GM23338 (cell line): ENCODE measurements at regions not wholly inside any gene's neighbourhood (a gene's known extent, or its start where the extent isn't known, plus 50 kb on each side); places are given as distances from the start of the nearest gene placed in this dataset.

Experiments
- ATAC-seq: fragments of 200-7000 bp; cut with Tn5 transposase; 3 replicates; pipeline ENCODE4 v1.9.1; 2020
- DNase-seq: peaks from one replicate; pipeline ENCODE4 v3.0.0-alpha.2; 2015; ENCODE audit warnings: low spot score
- H2AFZ ChIP-seq: fragments of 200-600 bp; sonication (generic); 2 replicates; pipeline ENCODE4 v1.8.0; 2016; ENCODE audit warnings: antibody characterized with exemption, mild to moderate bottlenecking, moderate library complexity
- H3F3A ChIP-seq: fragments of 200-600 bp; sonication (generic); replicated peaks from 2 replicates; pipeline ENCODE4 v1.8.0; 2017; ENCODE audit warnings: antibody characterized with exemption, mixed run types, low read depth
- H3K27ac ChIP-seq: fragments of 200-600 bp; sonication (generic); 2 replicates; pipeline ENCODE4 v1.6.1; 2016; ENCODE audit warnings: low read depth
- H3K27me3 ChIP-seq: fragments of 200-600 bp; sonication (generic); 2 replicates; pipeline ENCODE4 v1.8.0; 2016; ENCODE audit warnings: mild to moderate bottlenecking, mixed run types, moderate library complexity; ENCODE audit not compliant: insufficient read depth
- H3K36me3 ChIP-seq: fragments of 200-600 bp; sonication (generic); 2 replicates; pipeline ENCODE4 v1.8.0; 2016; ENCODE audit warnings: mild to moderate bottlenecking; ENCODE audit not compliant: insufficient read depth
- H3K4me1 ChIP-seq: fragments of 200-600 bp; sonication (generic); 2 replicates; pipeline ENCODE4 v1.8.0; 2016; ENCODE audit warnings: mild to moderate bottlenecking, moderate library complexity; ENCODE audit not compliant: insufficient read depth
- H3K4me2 ChIP-seq: fragments of 200-600 bp; sonication (generic); 2 replicates; pipeline ENCODE4 v1.7.1; 2017; ENCODE audit warnings: mixed run types
- H3K4me3 ChIP-seq: fragments of 200-600 bp; sonication (generic); 2 replicates; pipeline ENCODE4 v1.6.1; 2016; ENCODE audit warnings: mixed run types
- H3K79me2 ChIP-seq: fragments of 200-600 bp; sonication (generic); replicated peaks from 2 replicates; pipeline ENCODE4 v1.8.0; 2017; ENCODE audit warnings: mild to moderate bottlenecking; ENCODE audit not compliant: insufficient read depth
- H3K9me2 ChIP-seq: fragments of 200-600 bp; sonication (generic); 2 replicates; pipeline ENCODE4 v1.8.0; 2017; ENCODE audit not compliant: insufficient read depth
- H4K20me1 ChIP-seq: fragments of 200-600 bp; sonication (generic); replicated peaks from 2 replicates; pipeline ENCODE4 v1.8.0; 2017; ENCODE audit warnings: mild to moderate bottlenecking; ENCODE audit not compliant: insufficient read depth
- H3K27ac Mint-ChIP-seq: 2 replicates; pipeline ENCODE4 v1.8.0; 2020; ENCODE audit warnings: inconsistent platforms, mild to moderate bottlenecking, moderate library complexity, mixed read lengths
- H3K27me3 Mint-ChIP-seq: 3 replicates; pipeline ENCODE4 v1.8.0; 2022; ENCODE audit warnings: low read depth, mild to moderate bottlenecking, moderate library complexity, mixed read lengths, inconsistent platforms; ENCODE audit not compliant: insufficient read depth, poor library complexity
- H3K36me3 Mint-ChIP-seq: 3 replicates; pipeline ENCODE4 v1.8.0; 2021; ENCODE audit warnings: low read depth, mild to moderate bottlenecking, inconsistent platforms, moderate library complexity, mixed read lengths
- H3K4me1 Mint-ChIP-seq: 3 replicates; pipeline ENCODE4 v1.8.0; 2020; ENCODE audit warnings: mild to moderate bottlenecking, inconsistent platforms, mixed read lengths
- H3K4me3 Mint-ChIP-seq: 3 replicates; pipeline ENCODE4 v1.8.0; 2021; ENCODE audit warnings: moderate library complexity, mild to moderate bottlenecking, inconsistent platforms, mixed read lengths
- H3K9me3 Mint-ChIP-seq: 3 replicates; pipeline ENCODE4 v1.8.0; 2020; ENCODE audit warnings: moderate library complexity, mild to moderate bottlenecking, inconsistent platforms, mixed read lengths
- EZH2 ChIP-seq: fragments of 200-600 bp; sonication (generic); IDR thresholded peaks from one replicate; pipeline ENCODE4 v1.8.0; 2017; ENCODE audit warnings: antibody characterized with exemption, mild to moderate bottlenecking, low read depth; ENCODE audit not compliant: unreplicated experiment
- JUNB ChIP-seq: IDR thresholded peaks from one replicate; pipeline ENCODE4 v1.6.1; 2016; ENCODE audit warnings: antibody characterized with exemption; ENCODE audit not compliant: unreplicated experiment
- NANOG ChIP-seq: IDR thresholded peaks from 2 replicates; pipeline ENCODE4 v1.6.1; 2016; ENCODE audit warnings: antibody characterized with exemption, borderline replicate concordance
- POLR2AphosphoS5 ChIP-seq: IDR thresholded peaks from 2 replicates; pipeline ENCODE4 v1.6.1; 2016; ENCODE audit warnings: antibody characterized with exemption, low read depth
- ZNF462 ChIP-seq: fragments of 250-450 bp; sonication (Bioruptor Pico); IDR thresholded peaks from 2 replicates; pipeline ENCODE4 v1.5.0; 2020; ENCODE audit warnings: mild to moderate bottlenecking, moderate library complexity
- TF ChIP-seq, protein P1 (sequence below), 2 experiments: fragments of 200-600 bp in 1 of 2; sonication (generic) in 1 of 2; conservative IDR thresholded peaks; 2 replicates each; pipeline versions ENCODE4 v1.5.1 to v1.6.1; 2016 to 2017; ENCODE audit warnings: antibody characterized with exemption in 2 of 2, low read depth in 2 of 2, mild to moderate bottlenecking in 2 of 2, moderate library complexity in 1 of 2

DNA sequence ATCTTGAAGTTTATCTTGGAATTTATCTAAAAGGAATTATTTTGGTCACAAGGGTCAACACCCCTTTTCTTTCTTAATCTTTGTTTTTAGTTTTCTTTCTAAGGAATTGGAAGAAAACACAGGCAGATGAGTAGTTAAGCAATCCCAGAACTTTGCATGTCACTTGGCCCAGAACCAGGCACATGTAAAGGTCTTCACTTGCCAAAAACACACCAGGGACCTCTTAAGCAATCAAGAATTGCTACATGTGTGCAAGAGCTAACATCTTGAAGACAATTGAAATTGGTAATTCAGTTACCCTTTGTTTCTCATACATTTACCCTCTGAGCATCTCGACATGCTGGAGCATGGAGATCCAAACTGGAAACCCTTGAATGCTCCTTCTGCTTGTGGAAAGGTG is 114.2 kb downstream of the ZC3H11B start:
- Mint-ChIP-seq H3K27me3 (no peaks in the 10 kb centered on the region), H3K4me3 (no peak overlapping the region), H3K36me3 (no peaks in the 10 kb centered on the region), H3K9me3 (no peaks in the 10 kb centered on the region), H3K4me1 (no peaks in the 10 kb centered on the region), H3K27ac (no peak overlapping the region; the same call in 1 of the 2 replicates)
- ATAC-seq: no peak
- no peak overlapping the region for H2AFZ ChIP-seq
- no peaks in the 10 kb centered on the region for H3K27me3 ChIP-seq
- H3K36me3 ChIP-seq: no peaks in the 10 kb centered on the region
- H4K20me1 ChIP-seq: no peaks in the 10 kb centered on the region
- H3K9me2 ChIP-seq: peaks cover 12% of the 10 kb centered on the region
- no peak overlapping the region for H3K4me2 ChIP-seq
- no peaks in the 10 kb centered on the region for H3K79me2 ChIP-seq
- no peaks in the 10 kb centered on the region for H3K4me1 ChIP-seq
- TF ChIP-seq, protein P1, sequence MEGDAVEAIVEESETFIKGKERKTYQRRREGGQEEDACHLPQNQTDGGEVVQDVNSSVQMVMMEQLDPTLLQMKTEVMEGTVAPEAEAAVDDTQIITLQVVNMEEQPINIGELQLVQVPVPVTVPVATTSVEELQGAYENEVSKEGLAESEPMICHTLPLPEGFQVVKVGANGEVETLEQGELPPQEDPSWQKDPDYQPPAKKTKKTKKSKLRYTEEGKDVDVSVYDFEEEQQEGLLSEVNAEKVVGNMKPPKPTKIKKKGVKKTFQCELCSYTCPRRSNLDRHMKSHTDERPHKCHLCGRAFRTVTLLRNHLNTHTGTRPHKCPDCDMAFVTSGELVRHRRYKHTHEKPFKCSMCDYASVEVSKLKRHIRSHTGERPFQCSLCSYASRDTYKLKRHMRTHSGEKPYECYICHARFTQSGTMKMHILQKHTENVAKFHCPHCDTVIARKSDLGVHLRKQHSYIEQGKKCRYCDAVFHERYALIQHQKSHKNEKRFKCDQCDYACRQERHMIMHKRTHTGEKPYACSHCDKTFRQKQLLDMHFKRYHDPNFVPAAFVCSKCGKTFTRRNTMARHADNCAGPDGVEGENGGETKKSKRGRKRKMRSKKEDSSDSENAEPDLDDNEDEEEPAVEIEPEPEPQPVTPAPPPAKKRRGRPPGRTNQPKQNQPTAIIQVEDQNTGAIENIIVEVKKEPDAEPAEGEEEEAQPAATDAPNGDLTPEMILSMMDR (conservative IDR thresholded peaks at IDR 0.05; ENCODE audit: low read depth in 2 of 2): no peak
- TF ChIP-seq JUNB (no peak), NANOG (no peak), POLR2AphosphoS5 (no peak), EZH2 (no peak), ZNF462 (CRISPR knock-in tag) (no peak)
- H3F3A ChIP-seq: no peaks in the 10 kb centered on the region
- H3K27ac ChIP-seq: no peak overlapping the region
- H3K4me3 ChIP-seq: no peak overlapping the region
- no peak for DNase-seq
